SIG-M5 treated with dmso at 0.1 percent for 504 hours (cell line): ENCODE measurements at regions not wholly inside any gene's neighbourhood (a gene's known extent, or its start where the extent isn't known, plus 50 kb on each side); places are given as distances from the start of the nearest gene placed in this dataset.
"Not testable (repeated sequence)": the region's sequence is repeated elsewhere in the genome, so short reads cannot be mapped to it uniquely, and the experiment has no call there.

ENCODE experiments used
- DNase-seq: peaks from one replicate; lab custom pipeline; 2025; ENCODE audit not compliant: unreplicated experiment; lab: John Stamatoyannopoulos, UW

DNA sequence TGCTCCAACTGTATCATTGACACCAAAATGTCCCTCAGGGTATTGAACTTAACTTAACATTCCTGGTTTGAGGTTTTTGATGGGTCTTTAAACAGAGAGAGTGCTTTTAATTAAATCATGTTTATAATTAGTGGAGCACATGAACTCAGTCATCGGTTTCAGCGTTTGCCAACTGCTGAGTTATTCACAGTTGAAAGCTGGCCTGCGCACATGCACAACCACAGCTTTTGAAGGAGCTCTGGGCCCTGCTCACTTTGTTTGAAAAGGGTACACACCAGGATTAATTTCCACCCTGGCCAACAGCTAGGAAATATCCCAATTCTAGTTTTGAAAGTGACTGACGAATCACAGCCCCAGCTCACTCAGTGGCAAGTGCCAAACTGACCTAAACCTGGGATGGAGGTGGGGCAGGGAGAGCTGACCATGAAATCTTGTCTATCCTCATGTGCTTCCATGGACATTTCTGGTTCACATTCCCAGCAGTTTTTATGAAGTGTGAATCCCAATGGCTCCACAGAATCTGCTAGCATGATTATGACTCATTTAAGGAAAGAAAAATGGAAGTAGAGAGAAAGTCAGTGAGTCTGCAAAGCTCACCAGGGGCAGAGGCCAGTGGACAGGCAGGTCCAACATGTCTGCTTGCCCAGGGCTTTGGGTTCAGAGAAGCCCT lies 247.8 kb downstream of the FNDC1 start:
- no peak for DNase-seq

DNA sequence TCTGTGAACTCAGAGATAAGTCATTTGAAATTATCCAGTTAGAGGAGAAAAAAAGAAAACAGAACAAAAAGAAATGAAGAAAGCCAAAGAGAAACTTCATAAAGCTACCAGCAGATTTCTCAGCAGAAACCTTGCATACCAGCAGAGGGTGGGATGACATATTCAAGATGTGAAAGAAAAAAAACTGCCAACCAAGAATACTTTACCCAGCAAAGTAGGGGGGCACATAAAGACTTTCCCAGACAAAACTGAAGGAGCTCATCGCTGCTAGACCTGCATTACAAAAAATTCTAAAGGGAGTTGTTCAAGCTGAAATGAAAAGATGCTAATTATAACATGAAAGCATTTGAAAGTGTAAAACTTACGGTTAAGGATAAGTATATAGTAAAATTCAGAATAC lies 246.3 kb downstream of the FNDC1 start:
- no peak for DNase-seq

- no peak for DNase-seq
These were observed 245.5 kb downstream of the FNDC1 start for GRCh38 chr6:159414711-159415110.

DNA sequence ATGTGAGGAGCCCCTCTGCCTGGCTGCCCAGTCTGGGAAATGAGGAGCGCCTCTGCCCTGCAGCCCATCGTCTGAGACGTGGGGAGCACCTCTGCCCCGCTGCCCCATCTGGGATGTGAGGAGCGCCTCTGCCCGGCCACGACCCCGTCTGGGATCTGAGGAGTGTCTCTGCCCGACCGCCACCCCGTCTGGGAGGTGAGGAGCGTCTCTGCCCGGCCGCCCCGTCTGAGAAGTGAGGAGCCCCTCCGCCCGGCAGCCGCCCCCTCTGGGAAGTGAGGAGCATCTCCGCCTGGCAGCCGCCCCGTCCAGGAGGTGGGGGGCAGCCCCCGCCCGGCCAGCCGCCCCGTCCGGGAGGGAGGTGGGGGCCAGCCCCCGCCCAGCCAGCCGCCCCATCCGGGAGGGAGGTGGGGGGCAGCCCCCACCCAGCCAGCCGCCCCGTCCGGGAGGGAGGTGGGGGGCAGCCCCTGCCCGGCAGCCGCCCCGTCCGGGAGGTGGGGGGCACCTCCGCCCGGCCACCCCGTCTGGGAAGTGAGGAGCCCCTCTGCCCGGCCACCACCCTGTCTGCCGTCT lies 238.1 kb downstream of the FNDC1 start:
- not testable (repeated sequence) for DNase-seq

DNA sequence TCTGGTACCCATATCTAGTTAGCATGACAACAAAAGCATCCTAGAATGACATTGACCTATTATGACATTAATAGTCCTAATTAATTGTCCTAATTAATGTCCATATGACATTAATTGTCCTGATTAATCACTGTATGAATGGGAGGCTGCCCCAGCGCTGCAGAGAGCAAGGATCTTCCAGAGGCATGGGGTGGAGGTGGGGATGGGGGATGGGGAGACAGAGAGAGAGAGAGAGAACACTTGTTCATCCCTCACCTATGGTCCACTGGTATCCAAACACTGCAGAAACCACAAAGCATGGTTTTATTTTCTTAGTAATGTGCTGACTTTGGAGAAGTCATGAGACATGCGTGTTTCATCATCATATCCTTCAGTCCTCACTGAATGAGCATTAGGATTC lies 235.1 kb downstream of the FNDC1 start:
- no peak for DNase-seq

- DNase-seq = no peak
These were observed 231.6 kb downstream of the FNDC1 start for GRCh38 chr6:159400826-159401225.

GRCh38 chr6:159399751-159400221 lies 230.6 kb downstream of the FNDC1 start:
- no peak for DNase-seq

- DNase-seq = no peak
These were observed 229.4 kb downstream of the FNDC1 start for GRCh38 chr6:159398633-159399032.

GRCh38 chr6:159397753-159398152 lies 228.6 kb downstream of the FNDC1 start:
- no peak for DNase-seq

DNA sequence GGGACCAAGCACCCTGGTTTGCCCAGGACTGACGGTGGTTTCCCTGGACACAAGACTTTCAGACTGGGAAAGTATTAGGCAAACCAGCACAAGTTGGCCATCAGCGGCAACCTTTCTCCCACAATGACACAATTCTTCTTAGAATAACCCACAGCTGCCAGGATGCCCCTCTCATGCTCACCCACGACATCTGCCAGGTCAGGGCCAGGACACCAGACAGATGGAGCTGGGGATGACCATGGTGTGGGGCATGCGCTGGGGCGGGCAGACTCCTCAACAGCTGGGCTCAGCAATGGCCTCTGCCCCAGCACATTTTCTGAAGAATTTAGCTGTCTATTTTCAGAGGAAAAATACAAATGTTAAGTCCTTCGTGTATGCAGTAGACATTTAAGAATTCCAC lies 226.4 kb downstream of the FNDC1 start:
- DNase-seq = no peak

- DNase-seq = not testable (repeated sequence)
These were observed 223.5 kb downstream of the FNDC1 start for GRCh38 chr6:159392695-159393094.

GRCh38 chr6:159390381-159390780 lies 221.2 kb downstream of the FNDC1 start:
- DNase-seq = no peak

GRCh38 chr6:159389695-159390094 lies 220.5 kb downstream of the FNDC1 start:
- no peak for DNase-seq

- DNase-seq = no peak
These were observed 210.9 kb downstream of the FNDC1 start for GRCh38 chr6:159380114-159380513.

- no peak for DNase-seq
These were observed 209.5 kb downstream of the FNDC1 start for GRCh38 chr6:159378411-159379328.

GRCh38 chr6:159376516-159377158 lies 207.4 kb downstream of the FNDC1 start:
- DNase-seq = no peak

- DNase-seq = no peak
These were observed 205.8 kb downstream of the FNDC1 start for GRCh38 chr6:159375014-159375413.

- no peak for DNase-seq
These were observed 204.5 kb downstream of the FNDC1 start for GRCh38 chr6:159373670-159374069.

GRCh38 chr6:159372333-159372732 lies 203.1 kb downstream of the FNDC1 start:
- no peak for DNase-seq

DNA sequence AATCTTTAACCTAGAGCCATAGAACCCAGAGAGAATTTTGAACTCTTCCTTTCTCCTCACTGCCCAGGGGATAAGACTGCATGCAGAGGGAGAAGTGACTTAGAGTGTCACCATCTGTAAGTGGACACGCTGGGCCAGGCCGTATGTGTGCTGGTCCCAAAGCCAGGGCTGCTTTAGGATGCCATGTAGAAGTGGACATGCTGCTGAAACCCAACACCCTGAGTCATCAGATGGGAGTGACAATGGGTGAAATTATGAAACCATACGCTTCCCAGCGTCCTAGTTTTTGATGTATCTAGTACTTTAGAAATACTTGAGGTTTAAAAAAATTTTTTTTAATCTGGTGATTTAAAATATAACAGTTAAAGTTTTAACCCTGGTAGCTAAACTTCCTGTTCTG lies 191.1 kb downstream of the FNDC1 start:
- no peak for DNase-seq

DNA sequence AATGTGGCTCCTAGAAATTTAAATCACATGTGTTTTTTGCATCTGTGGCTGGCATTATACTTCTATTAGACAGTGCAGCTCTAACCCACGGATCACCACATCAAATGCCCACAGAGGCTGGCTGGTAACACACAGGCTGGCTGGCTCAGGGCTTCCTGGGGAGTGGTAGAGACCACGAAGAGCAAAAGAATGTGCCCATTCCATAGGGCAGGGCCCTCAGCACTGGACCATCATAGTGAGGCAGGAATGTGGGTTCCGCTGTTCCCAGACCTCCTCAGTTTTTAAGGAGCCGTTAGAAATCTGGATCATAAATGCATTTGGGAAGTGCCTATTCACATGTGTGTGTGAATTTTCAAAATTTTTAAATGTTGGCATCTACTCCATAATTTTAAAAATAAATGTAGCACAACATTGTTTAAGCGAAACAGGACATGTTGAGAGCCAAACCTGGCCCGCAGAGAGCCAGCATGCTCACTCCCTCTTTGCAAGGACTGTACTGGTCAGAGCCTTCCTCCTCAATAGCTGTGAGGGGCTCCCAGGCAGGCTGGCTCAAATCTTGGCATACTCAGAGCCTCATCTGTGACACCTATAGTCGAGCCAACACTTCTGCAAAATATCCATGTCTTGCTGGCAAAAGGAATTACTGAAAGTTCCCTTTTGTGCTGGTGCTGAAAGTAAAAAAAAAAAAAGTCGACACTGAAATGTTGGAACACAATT lies 190.5 kb downstream of the FNDC1 start:
- no peak for DNase-seq
